ENCODE measurements at regions not wholly inside any gene's neighbourhood (a gene's known extent, or its start where the extent isn't known, plus 50 kb on each side); places are given as distances from the start of the nearest gene placed in this dataset.
A peak's percentile ranks its signal among the peaks of the same experiment; 100 is the strongest.
"Not testable (repeated sequence)": the region's sequence is repeated elsewhere in the genome, so short reads cannot be mapped to it uniquely, and the experiment has no call there.

- no peak for DNase-seq
These were observed 258.4 kb upstream of the CACNA2D1 start for GRCh38 chr7:82701949-82702348.

DNA sequence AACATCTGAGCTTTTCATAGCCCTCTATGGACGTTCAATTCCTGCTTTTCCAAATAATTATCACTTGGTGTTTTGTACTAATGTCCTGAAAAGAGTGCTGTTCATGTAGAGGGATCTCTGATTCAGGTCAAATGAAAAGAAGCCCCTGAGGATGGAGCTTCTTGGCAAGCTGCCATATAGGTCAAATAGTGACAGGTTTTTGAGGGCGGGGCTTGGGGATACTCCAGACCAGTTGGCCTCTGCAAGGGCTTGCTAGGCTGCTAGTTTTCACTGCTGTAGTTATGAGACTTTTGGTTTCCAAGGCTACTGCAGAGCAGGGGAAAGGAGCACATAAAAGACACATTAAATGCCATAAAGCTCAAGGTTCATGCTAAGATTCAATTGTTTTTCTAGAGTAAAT lies 257.2 kb upstream of the CACNA2D1 start:
- no peak for DNase-seq

GRCh38 chr7:82699773-82700186 lies 256.2 kb upstream of the CACNA2D1 start:
- DNase-seq, result no peak

GRCh38 chr7:82697897-82698296 lies 254.3 kb upstream of the CACNA2D1 start:
- no peak for DNase-seq

DNA sequence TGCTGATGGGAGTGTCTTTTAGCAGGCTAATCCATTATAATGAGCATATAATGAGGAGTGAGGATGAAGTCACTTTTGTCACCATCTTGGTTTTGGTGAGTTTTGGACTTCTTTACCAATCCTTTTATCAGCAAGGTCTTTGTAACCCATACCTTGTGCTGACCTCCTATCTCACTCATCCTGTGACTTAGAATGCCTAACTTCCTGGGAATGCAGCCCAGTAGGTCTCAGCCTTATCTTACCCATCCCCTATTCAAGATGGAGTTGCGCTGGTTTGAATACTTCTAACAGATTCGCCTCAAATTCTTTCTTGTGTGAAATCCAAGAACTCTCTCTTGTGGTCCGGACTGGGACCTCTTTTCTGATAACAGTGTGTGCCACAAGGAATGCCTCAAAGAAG lies 253.1 kb upstream of the CACNA2D1 start:
- DNase-seq, result no peak

- DNase-seq, result no peak
These were observed 250.4 kb upstream of the CACNA2D1 start for GRCh38 chr7:82694022-82694421.

DNA sequence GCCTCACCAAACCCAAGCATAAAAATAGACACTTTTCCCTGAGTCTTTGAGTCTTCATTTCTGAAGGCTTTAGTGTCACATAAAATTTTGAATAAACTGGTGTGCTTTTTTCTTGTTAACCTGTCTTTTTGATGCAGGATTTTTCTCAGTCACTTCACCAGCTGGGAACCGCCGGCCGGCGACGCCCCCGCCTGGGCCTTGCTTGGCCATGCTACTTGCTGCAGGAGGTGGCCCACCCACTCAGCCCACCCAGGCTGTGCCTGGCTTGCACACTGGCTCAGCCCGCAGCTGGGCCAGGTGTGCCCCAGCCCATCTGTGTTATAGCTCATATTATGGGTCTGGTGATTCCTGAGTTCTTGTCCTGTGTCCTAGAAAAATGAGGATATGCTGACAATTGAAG lies 247.4 kb upstream of the CACNA2D1 start:
- peak in 1 of 58 donors; percentile 1 for DNase-seq

DNA sequence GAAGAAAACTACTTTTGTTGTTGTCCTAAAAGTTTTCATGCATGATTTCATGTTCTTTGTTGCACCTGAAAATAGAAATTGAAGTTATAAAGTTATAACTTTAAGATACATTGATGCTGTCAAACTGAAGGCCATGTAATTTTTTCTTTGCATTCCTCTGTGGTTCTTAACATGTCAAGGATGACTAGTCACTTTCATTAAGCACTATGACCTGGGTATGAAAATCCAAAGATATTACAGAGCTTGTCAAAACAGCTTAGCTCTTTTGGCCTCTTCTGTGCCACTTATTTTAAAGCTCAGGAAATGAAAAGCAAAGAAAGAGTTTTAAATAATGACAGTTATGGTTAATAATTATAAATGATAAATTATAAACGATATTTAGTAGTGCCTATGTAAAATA lies 241.6 kb upstream of the CACNA2D1 start:
- DNase-seq, result no peak

DNA sequence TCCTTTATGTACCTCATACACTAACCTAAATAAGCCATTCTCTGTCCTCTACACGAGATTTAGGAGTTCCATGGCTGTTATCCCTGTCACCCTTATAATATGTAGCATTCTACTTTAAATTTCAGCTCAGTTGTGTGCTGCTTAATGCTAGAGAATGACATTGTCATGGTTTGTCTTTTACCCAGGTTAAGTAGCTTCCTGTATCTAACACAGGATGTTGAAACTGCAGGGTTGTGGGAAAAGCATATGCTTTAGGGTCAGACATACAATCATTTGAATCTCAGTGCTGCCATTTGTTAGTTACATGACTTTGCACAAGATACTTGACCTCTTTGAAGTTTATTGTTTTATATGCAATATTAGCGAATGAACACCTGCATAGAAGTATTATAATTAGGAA lies 235.1 kb upstream of the CACNA2D1 start:
- no peak for DNase-seq

DNA sequence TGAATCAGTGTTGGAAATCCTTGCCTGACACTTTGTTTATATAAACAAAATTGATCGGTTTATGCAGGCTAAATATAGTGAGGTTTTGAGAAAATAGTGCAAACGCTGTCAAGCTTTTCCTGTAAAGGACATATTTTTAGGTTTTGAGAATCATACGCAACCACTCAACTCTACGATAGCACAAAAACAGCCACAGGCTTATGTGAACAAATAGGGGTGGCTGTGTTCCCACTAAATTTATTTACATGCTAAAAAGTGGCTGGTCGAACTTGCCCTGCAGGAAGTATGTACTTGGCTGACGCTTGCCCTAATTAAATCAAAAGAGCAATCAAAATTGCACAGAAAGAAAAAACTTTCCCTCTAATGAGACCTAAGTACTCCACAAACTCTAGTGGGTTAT lies 234.7 kb upstream of the CACNA2D1 start:
- DNase-seq, result no peak

GRCh38 chr7:82677493-82677892 lies 233.9 kb upstream of the CACNA2D1 start:
- no peak for DNase-seq

DNA sequence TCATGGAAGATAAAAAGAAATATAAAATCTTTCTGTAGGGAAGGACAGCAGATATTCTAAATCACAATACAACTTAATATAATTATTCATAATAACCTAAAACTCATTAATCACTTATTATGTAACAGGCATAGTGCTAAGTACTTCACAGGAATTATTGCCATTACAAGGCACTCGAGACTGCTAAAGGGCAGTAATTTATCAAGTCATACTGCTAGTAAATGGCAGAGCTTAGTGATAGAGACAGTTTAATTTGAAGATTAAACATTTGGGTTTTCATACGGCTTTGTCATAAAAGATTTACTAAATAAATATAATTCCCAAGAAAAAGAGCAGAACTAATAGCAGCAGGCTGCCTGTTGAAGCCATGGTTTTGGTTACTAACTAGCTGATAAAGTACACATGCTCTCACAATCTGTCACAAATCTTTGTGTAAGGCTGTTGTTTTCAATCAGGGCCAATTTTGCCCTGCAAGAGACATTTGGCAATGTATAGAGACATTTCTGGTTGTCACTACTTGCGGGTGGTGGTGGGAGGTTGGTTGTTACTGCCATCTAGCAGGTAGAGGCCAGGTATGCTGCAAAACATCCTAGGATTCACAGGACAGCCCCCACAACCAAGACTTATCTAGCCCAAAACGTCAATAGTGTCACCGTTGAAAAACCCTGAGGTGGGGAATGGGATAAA lies 233.3 kb upstream of the CACNA2D1 start:
- DNase-seq, result no peak

- no peak for DNase-seq
These were observed 231.8 kb upstream of the CACNA2D1 start for GRCh38 chr7:82675396-82675795.

DNA sequence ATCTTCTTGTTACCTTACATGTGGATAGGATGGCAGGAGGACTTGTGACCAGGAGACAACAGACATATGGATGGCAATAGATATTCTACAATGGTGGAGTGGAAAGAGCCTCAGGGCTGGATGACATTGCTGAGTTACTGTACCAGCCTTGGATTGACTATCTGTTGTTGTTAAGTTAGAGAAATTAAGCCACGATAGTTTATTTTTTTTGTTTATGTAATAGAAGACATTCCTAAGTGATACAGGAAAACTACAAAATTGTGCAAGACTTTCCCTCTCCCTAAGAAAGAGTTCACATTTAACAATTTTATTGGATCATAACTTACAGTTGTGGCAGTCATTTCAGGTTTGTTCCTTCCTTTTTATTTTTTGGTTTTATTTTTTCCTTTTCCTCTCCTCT lies 230.7 kb upstream of the CACNA2D1 start:
- DNase-seq, result no peak

- DNase-seq, result no peak
These were observed 228.5 kb upstream of the CACNA2D1 start for GRCh38 chr7:82672078-82672477.

GRCh38 chr7:82669141-82669540 lies 225.6 kb upstream of the CACNA2D1 start:
- peak in 5 of 58 donors; percentile 2 to 18 (median 7) for DNase-seq

DNA sequence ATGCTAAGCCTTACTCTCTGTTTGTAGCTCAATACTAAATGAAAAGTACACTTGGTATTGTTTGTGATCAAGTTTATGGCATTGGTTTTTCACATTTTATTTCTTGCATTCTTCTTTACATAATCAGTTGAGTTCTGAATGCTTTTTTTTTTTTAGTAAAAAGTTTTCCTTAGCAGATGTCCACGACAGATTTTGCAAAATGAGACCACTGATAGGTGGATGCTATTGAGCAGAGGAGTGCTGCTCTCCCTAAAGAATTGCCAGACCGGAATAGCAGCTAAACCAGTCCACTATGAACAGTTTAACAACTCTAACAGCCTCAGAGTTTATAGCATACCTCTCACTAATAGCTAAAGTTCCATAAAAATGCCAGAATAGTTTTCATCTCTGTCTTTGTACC lies 225.1 kb upstream of the CACNA2D1 start:
- DNase-seq, result no peak

DNA sequence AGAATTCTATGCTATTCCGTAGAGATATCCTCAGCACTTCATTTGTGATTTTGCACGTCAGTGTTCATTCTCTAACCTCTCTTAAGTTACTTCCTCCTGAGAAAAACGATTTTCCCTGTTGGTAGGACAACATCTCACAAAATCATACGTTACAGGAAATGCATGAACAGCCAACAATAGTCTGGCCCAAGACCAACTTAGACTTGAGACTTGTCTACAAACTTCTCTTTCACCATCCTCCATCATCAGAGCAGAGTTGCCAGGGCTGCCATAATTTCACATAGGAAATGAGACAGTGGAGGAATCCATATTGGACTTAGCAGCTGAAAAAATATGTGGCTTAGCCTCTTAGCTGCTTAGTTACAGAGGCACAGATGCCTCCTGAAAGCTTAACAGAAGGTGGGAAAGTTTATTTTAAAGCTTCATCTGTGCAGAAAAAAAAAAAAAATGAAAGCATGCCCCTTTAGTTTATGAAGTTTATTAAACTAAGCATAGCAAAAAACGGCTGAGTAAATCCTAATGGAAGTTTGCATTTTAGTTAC lies 222.5 kb upstream of the CACNA2D1 start:
- no peak for DNase-seq

GRCh38 chr7:82655965-82656364 lies 212.4 kb upstream of the CACNA2D1 start:
- DNase-seq, result no peak

DNA sequence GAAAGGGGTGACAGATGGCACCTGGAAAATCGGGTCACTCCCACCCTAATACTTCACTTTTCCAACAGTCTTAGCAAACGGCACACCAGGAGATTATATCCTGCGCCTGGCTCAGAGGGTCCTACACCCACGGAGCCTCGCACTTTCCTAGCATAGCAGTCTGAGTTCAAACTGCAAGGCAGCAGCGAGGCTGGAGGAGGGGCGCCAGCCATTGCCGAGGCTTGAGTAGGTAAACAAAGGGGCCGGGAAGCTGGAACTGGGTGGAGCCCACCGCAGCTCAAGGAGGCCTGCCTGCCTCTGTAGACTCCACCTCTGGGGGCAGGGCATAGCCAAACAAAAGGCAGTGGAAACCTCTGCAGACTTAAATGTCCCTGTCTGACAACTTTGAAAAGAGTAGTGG lies 206.5 kb upstream of the CACNA2D1 start:
- DNase-seq, result not testable (repeated sequence)

DNA sequence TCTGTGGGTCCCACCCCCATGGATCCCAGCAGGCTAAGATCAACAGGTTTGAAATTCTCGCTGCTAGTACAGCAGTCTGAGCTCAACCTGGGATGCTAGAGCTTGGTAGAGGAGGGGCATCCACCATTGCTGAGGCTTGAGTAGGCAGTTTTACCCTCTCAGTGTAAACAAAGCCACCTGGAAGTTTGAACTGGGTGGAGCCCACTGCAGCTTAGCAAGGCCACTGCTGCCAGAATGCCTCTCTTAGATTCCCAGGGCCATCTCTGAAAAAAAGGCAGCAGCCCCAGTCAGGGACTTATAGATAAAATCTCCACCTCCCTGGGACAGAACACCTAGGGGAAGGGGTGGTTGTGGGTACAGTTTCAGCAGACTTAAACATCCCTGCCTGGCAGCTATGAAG lies 190.0 kb upstream of the CACNA2D1 start:
- no peak for DNase-seq

DNA sequence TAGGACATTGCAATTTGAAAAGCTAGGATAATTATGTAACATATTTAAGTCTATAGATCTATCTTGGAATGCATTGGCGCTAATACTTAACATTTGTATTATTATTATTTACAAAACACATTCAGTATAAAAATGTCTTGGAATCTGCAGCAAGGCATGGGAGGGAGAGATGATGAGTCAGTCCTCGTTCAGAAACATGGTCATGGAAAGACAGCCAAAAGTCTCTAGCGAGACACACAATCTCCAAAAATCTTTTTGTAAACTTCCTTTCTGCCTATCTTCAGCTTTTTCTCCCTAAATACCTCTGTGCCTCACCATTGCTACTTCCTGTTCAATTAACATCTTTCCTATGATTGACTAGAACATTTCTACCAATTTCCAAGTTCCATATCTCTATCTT lies 188.4 kb upstream of the CACNA2D1 start:
- no peak for DNase-seq

DNA sequence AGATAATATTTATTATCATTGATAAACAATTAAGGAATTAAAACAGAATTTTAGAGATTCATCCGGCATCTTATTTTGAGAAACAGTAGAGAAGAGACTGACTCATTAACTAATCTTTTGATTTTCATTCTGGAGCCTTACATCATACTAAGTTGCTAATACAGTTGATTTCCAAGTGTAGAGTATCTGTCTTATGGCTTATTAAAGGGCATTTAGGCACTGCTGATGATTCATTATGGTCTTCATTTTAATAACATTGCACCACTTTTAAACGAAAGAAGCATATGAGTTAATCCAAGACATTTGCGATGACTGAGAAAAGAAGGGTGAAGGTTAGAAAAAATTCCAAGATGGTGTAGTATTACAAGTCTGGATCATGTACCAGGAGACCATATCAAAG lies 186.0 kb upstream of the CACNA2D1 start:
- no peak for DNase-seq

DNA sequence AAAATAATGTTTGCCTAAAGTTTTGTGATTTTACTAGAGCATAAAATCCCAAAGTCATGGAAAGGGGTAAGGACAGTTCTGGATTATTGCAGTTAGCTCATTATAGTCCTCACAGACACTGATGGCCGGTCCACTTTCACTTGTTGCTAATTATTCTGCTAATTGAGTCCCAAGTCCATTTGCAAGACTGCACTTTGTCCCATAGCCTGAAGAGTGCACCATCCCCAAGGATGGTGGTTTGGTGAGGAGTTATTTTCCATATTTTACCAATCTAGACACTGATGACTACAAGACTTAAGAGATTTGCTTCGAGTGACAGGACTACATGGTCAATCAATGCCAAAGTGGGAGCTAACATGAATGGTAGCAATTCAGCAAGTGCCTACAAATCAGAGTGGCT lies 181.8 kb upstream of the CACNA2D1 start:
- DNase-seq, result no peak

All from anterior cingulate cortex (tissue), 58 donors.